ENCODE measurements at regions not wholly inside any gene's neighbourhood (a gene's known extent, or its start where the extent isn't known, plus 50 kb on each side); places are given as distances from the start of the nearest gene placed in this dataset.

DNA sequence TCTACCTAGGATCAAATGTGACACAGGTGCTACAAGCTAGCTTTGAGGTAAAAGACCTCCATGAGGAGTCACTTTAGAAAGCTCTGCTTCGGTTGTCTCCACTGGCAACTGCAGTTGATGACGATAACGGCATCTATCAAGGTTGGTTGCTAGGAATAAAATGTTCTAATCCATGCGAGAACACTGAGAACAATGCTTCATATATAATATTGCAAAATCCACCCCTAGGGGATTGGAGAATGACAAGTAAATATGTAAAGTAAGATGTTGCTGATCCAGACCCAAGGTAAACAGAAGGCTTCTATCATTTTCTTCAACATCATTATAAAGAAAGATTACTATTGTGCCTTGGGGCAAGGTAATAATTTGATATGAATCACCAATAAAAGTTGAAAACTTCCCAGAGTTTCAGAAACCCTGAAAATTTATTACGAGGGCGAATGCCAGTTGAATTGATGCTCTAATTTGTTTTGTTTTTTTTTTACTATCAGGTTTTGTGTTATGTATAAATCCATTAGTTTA lies 1003.4 kb downstream of the CDH18 start:
- TF ChIP-seq CTCF (conservative IDR thresholded peaks at IDR 0.05; ENCODE audit: low read depth in 2 of 2) (no peak), EZH2 (IDR thresholded peaks at IDR 0.05; ENCODE audit: low read depth, unreplicated experiment) (no peak), EZH2phosphoT487 (IDR thresholded peaks at IDR 0.05; ENCODE audit: unreplicated experiment) (no peak), POLR2AphosphoS5 (IDR thresholded peaks at IDR 0.05; ENCODE audit: low read depth) (no peak)
- TF ChIP-seq, protein P1, sequence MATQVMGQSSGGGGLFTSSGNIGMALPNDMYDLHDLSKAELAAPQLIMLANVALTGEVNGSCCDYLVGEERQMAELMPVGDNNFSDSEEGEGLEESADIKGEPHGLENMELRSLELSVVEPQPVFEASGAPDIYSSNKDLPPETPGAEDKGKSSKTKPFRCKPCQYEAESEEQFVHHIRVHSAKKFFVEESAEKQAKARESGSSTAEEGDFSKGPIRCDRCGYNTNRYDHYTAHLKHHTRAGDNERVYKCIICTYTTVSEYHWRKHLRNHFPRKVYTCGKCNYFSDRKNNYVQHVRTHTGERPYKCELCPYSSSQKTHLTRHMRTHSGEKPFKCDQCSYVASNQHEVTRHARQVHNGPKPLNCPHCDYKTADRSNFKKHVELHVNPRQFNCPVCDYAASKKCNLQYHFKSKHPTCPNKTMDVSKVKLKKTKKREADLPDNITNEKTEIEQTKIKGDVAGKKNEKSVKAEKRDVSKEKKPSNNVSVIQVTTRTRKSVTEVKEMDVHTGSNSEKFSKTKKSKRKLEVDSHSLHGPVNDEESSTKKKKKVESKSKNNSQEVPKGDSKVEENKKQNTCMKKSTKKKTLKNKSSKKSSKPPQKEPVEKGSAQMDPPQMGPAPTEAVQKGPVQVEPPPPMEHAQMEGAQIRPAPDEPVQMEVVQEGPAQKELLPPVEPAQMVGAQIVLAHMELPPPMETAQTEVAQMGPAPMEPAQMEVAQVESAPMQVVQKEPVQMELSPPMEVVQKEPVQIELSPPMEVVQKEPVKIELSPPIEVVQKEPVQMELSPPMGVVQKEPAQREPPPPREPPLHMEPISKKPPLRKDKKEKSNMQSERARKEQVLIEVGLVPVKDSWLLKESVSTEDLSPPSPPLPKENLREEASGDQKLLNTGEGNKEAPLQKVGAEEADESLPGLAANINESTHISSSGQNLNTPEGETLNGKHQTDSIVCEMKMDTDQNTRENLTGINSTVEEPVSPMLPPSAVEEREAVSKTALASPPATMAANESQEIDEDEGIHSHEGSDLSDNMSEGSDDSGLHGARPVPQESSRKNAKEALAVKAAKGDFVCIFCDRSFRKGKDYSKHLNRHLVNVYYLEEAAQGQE (IDR thresholded peaks at IDR 0.05; ENCODE audit: unreplicated experiment), result no peak
